ENCODE measurements at regions not wholly inside any gene's neighbourhood (a gene's known extent, or its start where the extent isn't known, plus 50 kb on each side); places are given as distances from the start of the nearest gene placed in this dataset.

DNA sequence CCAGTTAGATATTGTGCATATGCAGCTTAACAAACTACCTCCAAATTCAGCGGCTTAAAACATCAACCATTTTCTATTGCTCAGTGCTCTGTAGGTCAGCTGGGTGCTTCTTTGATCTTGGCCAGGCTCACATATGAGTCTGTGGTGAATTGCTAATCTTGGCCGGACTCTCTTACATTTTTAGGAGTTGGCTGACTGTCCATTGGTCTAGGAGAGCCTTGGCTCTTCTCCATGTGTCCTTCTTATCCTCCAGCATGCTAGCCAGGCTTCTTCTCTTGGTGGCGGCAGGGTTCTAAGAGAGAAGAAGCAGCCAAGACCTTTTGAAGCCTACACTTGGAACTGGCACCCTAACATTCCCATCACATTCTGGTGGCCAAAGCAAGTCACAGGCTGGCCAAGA is 174.3 kb upstream of the PWP1 start:
- TF ChIP-seq SP2 (tag by site-specific recombination; IDR thresholded peaks at IDR 0.05): no peak
- TF ChIP-seq, protein P1, sequence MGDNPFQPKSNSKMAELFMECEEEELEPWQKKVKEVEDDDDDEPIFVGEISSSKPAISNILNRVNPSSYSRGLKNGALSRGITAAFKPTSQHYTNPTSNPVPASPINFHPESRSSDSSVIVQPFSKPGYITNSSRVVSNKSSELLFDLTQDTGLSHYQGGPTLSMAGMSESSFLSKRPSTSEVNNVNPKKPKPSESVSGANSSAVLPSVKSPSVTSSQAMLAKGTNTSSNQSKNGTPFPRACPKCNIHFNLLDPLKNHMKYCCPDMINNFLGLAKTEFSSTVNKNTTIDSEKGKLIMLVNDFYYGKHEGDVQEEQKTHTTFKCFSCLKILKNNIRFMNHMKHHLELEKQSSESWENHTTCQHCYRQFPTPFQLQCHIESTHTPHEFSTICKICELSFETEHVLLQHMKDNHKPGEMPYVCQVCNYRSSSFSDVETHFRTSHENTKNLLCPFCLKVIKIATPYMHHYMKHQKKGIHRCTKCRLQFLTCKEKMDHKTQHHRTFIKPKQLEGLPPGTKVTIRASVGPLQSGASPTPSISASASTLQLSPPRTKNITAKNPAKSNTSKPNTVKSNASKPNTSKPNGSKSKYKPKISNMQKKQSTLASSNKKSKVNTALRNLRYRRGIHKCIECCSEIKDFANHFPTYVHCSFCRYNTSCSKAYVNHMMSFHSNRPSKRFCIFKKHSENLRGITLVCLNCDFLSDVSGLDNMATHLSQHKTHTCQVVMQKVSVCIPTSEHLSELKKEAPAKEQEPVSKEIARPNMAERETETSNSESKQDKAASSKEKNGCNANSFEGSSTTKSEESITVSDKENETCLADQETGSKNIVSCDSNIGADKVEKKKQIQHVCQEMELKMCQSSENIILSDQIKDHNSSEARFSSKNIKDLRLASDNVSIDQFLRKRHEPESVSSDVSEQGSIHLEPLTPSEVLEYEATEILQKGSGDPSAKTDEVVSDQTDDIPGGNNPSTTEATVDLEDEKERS (tag by site-specific recombination; IDR thresholded peaks at IDR 0.05): no peak
- TF ChIP-seq, protein P2, sequence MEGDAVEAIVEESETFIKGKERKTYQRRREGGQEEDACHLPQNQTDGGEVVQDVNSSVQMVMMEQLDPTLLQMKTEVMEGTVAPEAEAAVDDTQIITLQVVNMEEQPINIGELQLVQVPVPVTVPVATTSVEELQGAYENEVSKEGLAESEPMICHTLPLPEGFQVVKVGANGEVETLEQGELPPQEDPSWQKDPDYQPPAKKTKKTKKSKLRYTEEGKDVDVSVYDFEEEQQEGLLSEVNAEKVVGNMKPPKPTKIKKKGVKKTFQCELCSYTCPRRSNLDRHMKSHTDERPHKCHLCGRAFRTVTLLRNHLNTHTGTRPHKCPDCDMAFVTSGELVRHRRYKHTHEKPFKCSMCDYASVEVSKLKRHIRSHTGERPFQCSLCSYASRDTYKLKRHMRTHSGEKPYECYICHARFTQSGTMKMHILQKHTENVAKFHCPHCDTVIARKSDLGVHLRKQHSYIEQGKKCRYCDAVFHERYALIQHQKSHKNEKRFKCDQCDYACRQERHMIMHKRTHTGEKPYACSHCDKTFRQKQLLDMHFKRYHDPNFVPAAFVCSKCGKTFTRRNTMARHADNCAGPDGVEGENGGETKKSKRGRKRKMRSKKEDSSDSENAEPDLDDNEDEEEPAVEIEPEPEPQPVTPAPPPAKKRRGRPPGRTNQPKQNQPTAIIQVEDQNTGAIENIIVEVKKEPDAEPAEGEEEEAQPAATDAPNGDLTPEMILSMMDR (tag by site-specific recombination; IDR thresholded peaks at IDR 0.05): no peak
- TF ChIP-seq, protein P3, sequence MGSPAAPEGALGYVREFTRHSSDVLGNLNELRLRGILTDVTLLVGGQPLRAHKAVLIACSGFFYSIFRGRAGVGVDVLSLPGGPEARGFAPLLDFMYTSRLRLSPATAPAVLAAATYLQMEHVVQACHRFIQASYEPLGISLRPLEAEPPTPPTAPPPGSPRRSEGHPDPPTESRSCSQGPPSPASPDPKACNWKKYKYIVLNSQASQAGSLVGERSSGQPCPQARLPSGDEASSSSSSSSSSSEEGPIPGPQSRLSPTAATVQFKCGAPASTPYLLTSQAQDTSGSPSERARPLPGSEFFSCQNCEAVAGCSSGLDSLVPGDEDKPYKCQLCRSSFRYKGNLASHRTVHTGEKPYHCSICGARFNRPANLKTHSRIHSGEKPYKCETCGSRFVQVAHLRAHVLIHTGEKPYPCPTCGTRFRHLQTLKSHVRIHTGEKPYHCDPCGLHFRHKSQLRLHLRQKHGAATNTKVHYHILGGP (tag by site-specific recombination; IDR thresholded peaks at IDR 0.05): no peak
- TF ChIP-seq, protein P4, sequence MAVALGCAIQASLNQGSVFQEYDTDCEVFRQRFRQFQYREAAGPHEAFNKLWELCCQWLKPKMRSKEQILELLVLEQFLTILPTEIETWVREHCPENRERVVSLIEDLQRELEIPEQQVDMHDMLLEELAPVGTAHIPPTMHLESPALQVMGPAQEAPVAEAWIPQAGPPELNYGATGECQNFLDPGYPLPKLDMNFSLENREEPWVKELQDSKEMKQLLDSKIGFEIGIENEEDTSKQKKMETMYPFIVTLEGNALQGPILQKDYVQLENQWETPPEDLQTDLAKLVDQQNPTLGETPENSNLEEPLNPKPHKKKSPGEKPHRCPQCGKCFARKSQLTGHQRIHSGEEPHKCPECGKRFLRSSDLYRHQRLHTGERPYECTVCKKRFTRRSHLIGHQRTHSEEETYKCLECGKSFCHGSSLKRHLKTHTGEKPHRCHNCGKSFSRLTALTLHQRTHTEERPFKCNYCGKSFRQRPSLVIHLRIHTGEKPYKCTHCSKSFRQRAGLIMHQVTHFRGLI (tag by site-specific recombination; IDR thresholded peaks at IDR 0.05): no peak
- TF ChIP-seq ZSCAN23 (tag by site-specific recombination; IDR thresholded peaks at IDR 0.05): no peak
- TF ChIP-seq, protein P5, sequence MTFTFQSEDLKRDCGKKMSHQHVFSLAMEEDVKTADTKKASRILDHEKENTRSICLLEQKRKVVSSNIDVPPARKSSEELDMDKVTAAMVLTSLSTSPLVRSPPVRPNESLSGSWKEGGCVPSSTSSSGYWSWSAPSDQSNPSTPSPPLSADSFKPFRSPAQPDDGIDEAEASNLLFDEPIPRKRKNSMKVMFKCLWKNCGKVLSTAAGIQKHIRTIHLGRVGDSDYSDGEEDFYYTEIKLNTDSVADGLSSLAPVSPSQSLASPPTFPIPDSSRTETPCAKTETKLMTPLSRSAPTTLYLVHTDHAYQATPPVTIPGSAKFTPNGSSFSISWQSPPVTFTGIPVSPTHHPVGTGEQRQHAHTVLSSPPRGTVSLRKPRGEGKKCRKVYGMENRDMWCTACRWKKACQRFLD (tag by site-specific recombination; IDR thresholded peaks at IDR 0.05): no peak
